Muscle of leg (tissue), 3 donors: ENCODE measurements at regions not wholly inside any gene's neighbourhood (a gene's known extent, or its start where the extent isn't known, plus 50 kb on each side); places are given as distances from the start of the nearest gene placed in this dataset.

ENCODE experiments used
- DNase-seq: peaks from one replicate; pipeline ENCODE4 v3.0.0; 2013
- H3K27ac ChIP-seq: one replicate; pipeline ENCODE4 v1.5.1; 2013; ENCODE audit warnings: mild to moderate bottlenecking, low read length, control low read depth
- H3K27me3 ChIP-seq: one replicate; pipeline ENCODE4 v1.6.1; 2013; ENCODE audit warnings: low read length; ENCODE audit not compliant: control insufficient read depth, insufficient read depth
- H3K36me3 ChIP-seq: one replicate; pipeline ENCODE4 v1.6.1; 2013; ENCODE audit warnings: low read length; ENCODE audit not compliant: control insufficient read depth, insufficient read depth
- H3K4me1 ChIP-seq: one replicate; pipeline ENCODE4 v1.6.1; 2013; ENCODE audit warnings: low read length; ENCODE audit not compliant: control insufficient read depth, insufficient read depth
- H3K4me3 ChIP-seq: one replicate; pipeline ENCODE4 v1.5.1; 2013; ENCODE audit warnings: low read length, control low read depth
- H3K9me3 ChIP-seq: replicated peaks from 2 replicates; pipeline ENCODE4 v1.6.1; 2013; ENCODE audit warnings: low read depth, low read length; ENCODE audit not compliant: control insufficient read depth
- WGBS: methylation state at CpG from one replicate; pipeline ENCODE4 v1.1.5; 2013; ENCODE audit warnings: missing lambda C conversion rate; ENCODE audit not compliant: insufficient coverage; 5-methylcytosine and 5-hydroxymethylcytosine counted together

GRCh38 chr1:224863486-224863885 is 66.0 kb upstream of the DNAH14 start:
- Histone ChIP-seq H3K9me3 (no peaks in the 10 kb centered on the region), H3K4me1 (no peaks in the 10 kb centered on the region), H3K4me3 (no peak overlapping the region), H3K36me3 (no peaks in the 10 kb centered on the region), H3K27ac (no peak overlapping the region), H3K27me3 (no peaks in the 10 kb centered on the region)
- DNase-seq = no peak
- no CpG with 5 or more reads among the region's 2 CpGs for WGBS

- Histone ChIP-seq H3K9me3 (no peaks in the 10 kb centered on the region), H3K36me3 (no peaks in the 10 kb centered on the region), H3K27ac (no peak overlapping the region), H3K27me3 (no peaks in the 10 kb centered on the region), H3K4me1 (no peaks in the 10 kb centered on the region), H3K4me3 (no peak overlapping the region)
- WGBS = no CpG with 5 or more reads among the region's 2 CpGs
- DNase-seq = no peak
These were observed 65.5 kb upstream of the DNAH14 start for GRCh38 chr1:224864006-224864405.

DNA sequence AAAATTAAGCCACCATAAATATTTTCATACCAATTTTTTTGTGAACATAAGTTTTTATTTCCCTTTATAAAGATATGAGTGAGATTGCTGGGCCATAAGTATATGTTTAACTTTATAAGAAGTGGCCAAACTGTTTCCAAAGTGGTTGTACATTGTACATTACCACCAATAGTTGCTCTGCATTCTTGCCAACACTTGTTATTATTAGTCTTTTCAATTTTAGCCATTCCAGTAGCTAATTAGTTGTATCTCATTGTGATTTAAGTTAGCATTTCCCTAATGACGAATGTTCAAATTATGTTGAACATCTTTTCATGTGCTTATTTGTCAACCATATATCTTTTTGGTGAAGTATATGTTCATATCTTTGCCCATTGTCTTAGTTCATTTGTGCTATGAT is 64.0 kb upstream of the DNAH14 start:
- Histone ChIP-seq H3K9me3 (no peaks in the 10 kb centered on the region), H3K4me1 (no peaks in the 10 kb centered on the region), H3K27me3 (no peaks in the 10 kb centered on the region), H3K4me3 (no peak overlapping the region), H3K27ac (no peak overlapping the region), H3K36me3 (no peaks in the 10 kb centered on the region)
- DNase-seq = no peak
- no CpG with 5 or more reads among the region's 1 CpG for WGBS

- Histone ChIP-seq H3K4me3 (no peak overlapping the region), H3K4me1 (no peaks in the 10 kb centered on the region), H3K27ac (no peak overlapping the region), H3K27me3 (no peaks in the 10 kb centered on the region), H3K36me3 (no peaks in the 10 kb centered on the region), H3K9me3 (no peaks in the 10 kb centered on the region)
- no peak for DNase-seq
These were observed 62.5 kb upstream of the DNAH14 start for GRCh38 chr1:224866940-224867339.

DNA sequence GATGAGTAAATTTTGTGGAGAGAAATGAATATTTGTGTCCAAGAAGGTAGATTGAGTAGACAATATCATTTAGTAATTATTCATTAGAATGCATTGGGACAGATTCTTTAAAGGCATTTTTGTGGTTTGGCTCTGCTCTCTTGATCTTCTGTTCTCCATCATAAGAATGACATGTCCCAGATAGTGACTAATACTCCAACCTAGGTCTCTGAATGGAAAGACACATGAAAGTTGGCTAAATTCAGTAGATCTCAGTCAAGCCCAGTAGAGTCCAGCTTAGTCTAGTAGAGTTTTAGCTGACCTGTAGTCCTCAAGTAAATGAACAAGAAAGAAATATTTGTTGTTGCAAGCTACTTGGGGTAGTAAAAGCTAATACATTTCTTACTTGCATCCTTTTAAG is 61.8 kb upstream of the DNAH14 start:
- Histone ChIP-seq H3K9me3 (no peaks in the 10 kb centered on the region), H3K27me3 (no peaks in the 10 kb centered on the region), H3K27ac (no peak overlapping the region), H3K36me3 (no peaks in the 10 kb centered on the region), H3K4me3 (no peak overlapping the region), H3K4me1 (no peaks in the 10 kb centered on the region)
- no peak for DNase-seq

GRCh38 chr1:224872832-224873433 is 56.5 kb upstream of the DNAH14 start:
- DNase-seq = no peak
- Histone ChIP-seq H3K36me3 (no peaks in the 10 kb centered on the region), H3K27me3 (peaks cover 7% of the 10 kb centered on the region), H3K9me3 (no peaks in the 10 kb centered on the region), H3K4me3 (no peak overlapping the region), H3K27ac (no peak overlapping the region), H3K4me1 (no peaks in the 10 kb centered on the region)
- 29% methylated on average over 1 of the region's 4 CpGs for WGBS

DNA sequence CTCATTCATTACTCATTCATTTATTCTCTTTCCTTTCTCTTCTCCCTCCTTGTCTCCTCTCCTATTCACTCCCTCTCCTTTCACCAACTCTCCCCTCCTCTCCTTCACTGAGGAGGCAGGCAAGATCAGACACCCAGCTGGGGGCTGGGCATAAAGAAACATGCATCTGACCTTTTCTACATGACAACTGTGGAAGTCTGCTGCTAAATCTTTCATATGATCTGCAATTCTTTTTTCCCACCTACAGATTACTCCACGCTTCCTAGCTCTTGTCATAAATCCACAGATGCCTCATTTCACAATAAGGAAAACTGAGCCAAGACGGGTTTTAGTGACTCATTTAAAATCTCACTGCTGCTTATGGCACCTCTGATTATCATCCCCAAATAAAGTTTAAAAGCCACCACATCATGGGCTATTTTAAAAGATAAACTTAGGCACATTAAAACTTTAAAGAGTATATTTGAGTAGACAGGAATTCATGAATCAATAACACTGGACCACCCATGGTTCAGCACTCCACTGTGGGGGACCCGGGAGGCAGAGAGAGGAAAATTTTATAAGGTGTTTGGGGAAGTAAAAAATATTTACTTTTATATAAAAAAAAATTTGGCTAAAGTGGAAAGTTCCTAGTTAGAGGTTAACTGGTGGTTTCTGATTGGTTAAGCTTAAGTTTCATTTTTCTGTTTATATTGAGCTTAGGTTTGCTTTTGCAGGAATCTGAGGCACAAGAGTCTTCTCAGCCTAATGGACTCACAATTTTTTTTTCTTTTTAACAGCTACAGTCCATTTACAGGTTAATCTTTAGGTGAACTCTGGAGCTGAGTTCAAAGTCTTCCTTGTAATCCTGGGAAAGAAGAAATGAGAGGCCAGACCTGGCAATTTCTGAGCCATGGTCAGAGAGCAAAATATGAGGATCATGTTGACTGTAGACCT is 55.8 kb upstream of the DNAH14 start:
- WGBS = 20% methylated on average over 2 of the region's 3 CpGs
- no peaks in the 10 kb centered on the region for H3K9me3 ChIP-seq
- H3K36me3 ChIP-seq = no peaks in the 10 kb centered on the region
- no peak overlapping the region for H3K27ac ChIP-seq
- H3K4me1 ChIP-seq = no peaks in the 10 kb centered on the region
- DNase-seq = no peak
- H3K4me3 ChIP-seq = no peak overlapping the region
- H3K27me3 ChIP-seq = peaks cover 9% of the 10 kb centered on the region

GRCh38 chr1:224874775-224875174 is 54.7 kb upstream of the DNAH14 start:
- no peaks in the 10 kb centered on the region for H3K36me3 ChIP-seq
- no peak for DNase-seq
- 16% methylated on average over 6 of the region's 7 CpGs for WGBS
- H3K9me3 ChIP-seq = no peaks in the 10 kb centered on the region
- H3K4me3 ChIP-seq = no peak overlapping the region
- no peaks in the 10 kb centered on the region for H3K4me1 ChIP-seq
- H3K27ac ChIP-seq = no peak overlapping the region
- peaks cover 9% of the 10 kb centered on the region for H3K27me3 ChIP-seq

DNA sequence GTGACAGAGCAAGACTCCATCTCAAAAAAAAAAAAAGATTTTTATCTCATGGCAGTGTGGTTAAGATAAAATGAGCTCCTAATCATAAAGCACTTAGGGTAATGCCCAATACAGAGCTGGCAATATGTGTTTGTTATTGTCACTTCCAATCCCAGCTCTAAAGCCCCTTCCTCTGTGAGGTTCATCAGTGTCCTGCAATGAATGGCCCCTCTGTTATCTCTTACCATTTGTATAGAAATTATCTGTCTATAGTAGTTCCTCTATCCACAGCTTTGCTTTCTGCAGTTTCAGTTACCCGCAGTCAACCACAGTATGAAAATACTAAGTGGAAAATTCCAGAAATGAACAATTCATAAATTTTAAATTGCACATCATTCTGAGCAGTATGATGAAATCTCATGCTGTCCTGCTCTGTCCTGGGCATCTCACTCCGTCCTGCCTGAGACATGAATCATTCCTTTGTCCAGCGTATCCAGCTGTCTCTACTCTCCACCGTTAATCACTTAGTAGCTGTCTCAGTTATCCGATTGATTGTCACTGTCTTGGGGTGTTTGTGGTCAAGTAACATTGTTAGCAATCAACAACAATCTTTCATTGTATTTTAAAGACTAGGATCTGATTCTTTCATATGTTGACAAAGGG is 50.2 kb upstream of the DNAH14 start:
- H3K27ac ChIP-seq = no peak overlapping the region
- H3K9me3 ChIP-seq = no peaks in the 10 kb centered on the region
- no peaks in the 10 kb centered on the region for H3K36me3 ChIP-seq
- WGBS = no CpG with 5 or more reads among the region's 5 CpGs
- no peak overlapping the region for H3K4me3 ChIP-seq
- H3K27me3 ChIP-seq = peaks cover 9% of the 10 kb centered on the region
- H3K4me1 ChIP-seq = no peaks in the 10 kb centered on the region
- no peak for DNase-seq
